Adrenal gland (tissue), 9 donors: ENCODE measurements at regions not wholly inside any gene's neighbourhood (a gene's known extent, or its start where the extent isn't known, plus 50 kb on each side); places are given as distances from the start of the nearest gene placed in this dataset.

Source experiments
- DNase-seq, 7 donors: peaks; one replicate each; pipeline ENCODE4 v3.0.0-alpha.2; 2019 to 2020
- H3K27ac ChIP-seq, 5 donors: fragments of 200-600 bp; sonication (generic) in 4 of 5; 1 replicate in 3 of 5; 2 replicates in 2 of 5; pipeline versions ENCODE4 v1.5.1 to v1.8.0; 2016 to 2020; ENCODE audit warnings: mild to moderate bottlenecking in 1 of 5
- H3K27me3 ChIP-seq: fragments of 200-600 bp; 2 replicates; pipeline ENCODE4 v1.8.0; 2021
- H3K36me3 ChIP-seq, 2 donors: fragments of 200-600 bp; replicated peaks in 1 of 2; 1 replicate in 1 of 2; 2 replicates in 1 of 2; pipeline versions ENCODE4 v1.5.1 to v1.8.0; 2018 to 2022
- H3K4me1 ChIP-seq, 2 donors: fragments of 200-600 bp; replicated peaks in 1 of 2; 1 replicate in 1 of 2; 2 replicates in 1 of 2; pipeline versions ENCODE4 v1.5.1 to v1.8.0; 2018 to 2021
- H3K4me3 ChIP-seq, 4 donors: fragments of 200-600 bp; sonication (generic) in 3 of 4; one replicate each; pipeline ENCODE4 v1.5.1; 2016 to 2018
- H3K9me3 ChIP-seq, 3 donors: fragments of 200-600 bp; sonication (generic) in 1 of 3; replicated peaks in 1 of 3; 1 replicate in 2 of 3; 2 replicates in 1 of 3; pipeline versions ENCODE4 v1.5.1 to v1.8.0; 2016 to 2021
- POLR2A ChIP-seq, 2 donors: fragments of 450-650 bp; IDR thresholded peaks; one replicate each; pipeline ENCODE4 v1.6.1; 2017; ENCODE audit warnings: antibody characterized with exemption in 2 of 2, mild to moderate bottlenecking in 2 of 2, moderate library complexity in 1 of 2
- WGBS, 4 donors: extraction: QIAGEN DNeasy Blood & Tissue Kit in 2 of 4; methylation state at CpG; one replicate each; pipeline versions ENCODE4 v1.1.5 to v1.1.7; 2013 to 2017; 5-methylcytosine and 5-hydroxymethylcytosine counted together
- intact Hi-C, 2 donors: fragments of 100-400 bp; cut with DNase I; formaldehyde crosslinking; loops; one replicate each; pipeline versions ENCODE4 v1.14.1 to v1.15.0; 2022 to 2023
- TF ChIP-seq, protein P1 (sequence below), 6 experiments: fragments of 450-650 bp in 4 of 6; fragments of 200-600 bp in 2 of 6; sonication (generic) in 1 of 6; IDR thresholded peaks; 1 replicate in 5 of 6; 2 replicates in 1 of 6; pipeline versions ENCODE4 v1.5.1 to v1.8.0; 2016 to 2021; ENCODE audit warnings: antibody characterized with exemption in 6 of 6, mild to moderate bottlenecking in 2 of 6, moderate library complexity in 1 of 6
- donor health status: healthy with polysubstance abuse.
- donor health status: Bipolar disorder and iron deficiency.
- donor health status: DM: yes; HTN: yes; CAD: no.
- donor health status: DM: no; HTN: no; CAD: no.
- donor health status: DM: no; HTN: no; CAD: no.

DNA sequence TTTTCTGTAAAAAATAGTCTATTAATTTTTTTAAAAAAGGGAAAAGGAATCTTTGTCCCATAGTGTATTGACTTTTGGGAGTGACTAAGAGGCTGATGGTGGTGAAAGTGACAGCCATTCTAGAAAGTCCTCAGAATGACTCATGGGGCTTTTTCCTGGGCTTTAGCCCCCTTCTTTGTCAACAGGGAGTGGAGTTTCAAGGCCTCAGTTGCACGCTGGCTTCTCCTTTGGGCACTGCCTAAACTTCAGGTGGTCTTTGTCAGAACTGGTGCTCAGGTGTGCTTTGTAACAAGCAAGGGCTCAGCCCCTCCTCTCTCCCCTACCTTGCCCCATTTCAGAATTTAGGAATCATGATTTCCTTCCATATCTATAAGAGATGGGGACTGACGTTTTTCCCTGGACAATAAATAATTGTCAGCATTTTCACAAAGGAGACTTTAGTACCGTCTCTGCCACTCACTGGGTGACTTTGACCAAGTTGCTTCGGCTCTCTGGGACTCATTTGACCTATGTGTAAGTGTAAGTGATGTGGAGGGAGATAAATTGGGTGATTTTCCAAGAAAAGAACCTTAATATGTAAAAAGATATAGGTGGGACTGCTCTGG lies 61.2 kb upstream of the IGFBP2 start:
- Histone ChIP-seq H3K9me3 (no peaks in the 10 kb centered on the region), H3K4me3 (no peak overlapping the region), H3K4me1 (peaks cover 0 to 14% of the 10 kb centered on the region in 2 donors), H3K27me3 (no peaks in the 10 kb centered on the region), H3K36me3 (no peaks in the 10 kb centered on the region), H3K27ac (no peak overlapping the region)
- intact Hi-C loops, result no loop called here
- no peak for DNase-seq
- WGBS, 4 donors, result 77 to 82% (median 82%) methylated on average over 4 of the region's 4 CpGs
- TF ChIP-seq, protein P1, sequence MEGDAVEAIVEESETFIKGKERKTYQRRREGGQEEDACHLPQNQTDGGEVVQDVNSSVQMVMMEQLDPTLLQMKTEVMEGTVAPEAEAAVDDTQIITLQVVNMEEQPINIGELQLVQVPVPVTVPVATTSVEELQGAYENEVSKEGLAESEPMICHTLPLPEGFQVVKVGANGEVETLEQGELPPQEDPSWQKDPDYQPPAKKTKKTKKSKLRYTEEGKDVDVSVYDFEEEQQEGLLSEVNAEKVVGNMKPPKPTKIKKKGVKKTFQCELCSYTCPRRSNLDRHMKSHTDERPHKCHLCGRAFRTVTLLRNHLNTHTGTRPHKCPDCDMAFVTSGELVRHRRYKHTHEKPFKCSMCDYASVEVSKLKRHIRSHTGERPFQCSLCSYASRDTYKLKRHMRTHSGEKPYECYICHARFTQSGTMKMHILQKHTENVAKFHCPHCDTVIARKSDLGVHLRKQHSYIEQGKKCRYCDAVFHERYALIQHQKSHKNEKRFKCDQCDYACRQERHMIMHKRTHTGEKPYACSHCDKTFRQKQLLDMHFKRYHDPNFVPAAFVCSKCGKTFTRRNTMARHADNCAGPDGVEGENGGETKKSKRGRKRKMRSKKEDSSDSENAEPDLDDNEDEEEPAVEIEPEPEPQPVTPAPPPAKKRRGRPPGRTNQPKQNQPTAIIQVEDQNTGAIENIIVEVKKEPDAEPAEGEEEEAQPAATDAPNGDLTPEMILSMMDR (IDR thresholded peaks at IDR 0.05), result no peak
- TF ChIP-seq POLR2A (IDR thresholded peaks at IDR 0.05), result no peak

DNA sequence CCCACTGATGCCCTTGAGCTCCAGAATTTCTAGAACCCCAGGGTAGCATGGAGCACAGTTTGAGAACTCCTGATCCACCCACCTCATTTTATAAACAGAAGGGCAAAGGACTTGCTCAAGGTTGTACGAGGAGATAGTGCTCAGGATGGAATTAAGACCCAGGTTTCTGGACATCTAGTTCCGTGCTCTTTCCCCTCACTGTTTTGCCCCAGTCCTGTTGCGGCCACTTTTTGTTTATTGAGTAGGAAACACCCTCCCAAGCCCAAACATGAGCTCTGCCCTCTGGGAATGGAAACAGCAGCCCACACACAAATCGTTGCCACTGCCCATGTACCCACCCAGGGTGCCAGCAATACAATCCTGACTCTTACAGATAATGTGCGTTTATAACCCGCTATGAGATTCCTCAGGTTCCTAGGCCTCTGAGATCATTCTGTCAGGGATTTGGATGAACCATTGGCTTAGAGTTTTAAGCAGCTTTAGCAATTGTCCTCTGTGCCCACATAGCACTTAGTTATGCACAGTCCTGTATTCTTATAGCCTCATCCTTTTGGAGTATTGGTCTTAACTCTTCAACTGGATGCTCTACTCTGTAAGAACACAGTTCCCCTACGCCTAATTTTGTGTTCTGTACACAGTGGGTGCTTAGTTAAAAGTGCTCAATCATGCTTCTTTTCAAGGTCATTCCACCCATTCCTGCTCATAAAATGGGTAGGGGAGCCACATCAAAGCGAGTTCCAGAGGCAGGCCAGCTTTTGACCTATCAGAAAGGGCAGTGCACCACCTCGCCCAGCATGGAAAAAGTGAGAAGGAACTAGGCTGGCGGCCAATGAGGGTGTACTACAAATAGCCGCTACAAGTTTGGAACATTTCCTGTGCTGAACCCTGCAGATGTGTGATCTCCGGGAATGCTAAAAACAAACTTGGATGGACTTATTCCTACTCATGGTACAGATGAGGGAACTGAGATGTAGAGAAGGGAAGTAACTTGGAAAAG lies 60.3 kb upstream of the IGFBP2 start:
- 68 to 83% (median 71%) methylated on average over 11 to 12 of the region's 12 CpGs for WGBS, 4 donors
- no peaks in the 10 kb centered on the region for H3K36me3 ChIP-seq
- no peaks in the 10 kb centered on the region for H3K9me3 ChIP-seq
- intact Hi-C loops, result no loop called here
- TF ChIP-seq, protein P1 (IDR thresholded peaks at IDR 0.05), result no peak
- no peak for TF ChIP-seq POLR2A (IDR thresholded peaks at IDR 0.05)
- DNase-seq, result peak; percentile 45 to 86 (median 67)
- peaks cover 0 to 14% of the 10 kb centered on the region in 2 donors for H3K4me1 ChIP-seq
- H3K27ac ChIP-seq, result peak overlapping the region in 2 of 5 donors; percentile 30 to 67
- H3K4me3 ChIP-seq, result no peak overlapping the region
- H3K27me3 ChIP-seq, result no peaks in the 10 kb centered on the region

DNA sequence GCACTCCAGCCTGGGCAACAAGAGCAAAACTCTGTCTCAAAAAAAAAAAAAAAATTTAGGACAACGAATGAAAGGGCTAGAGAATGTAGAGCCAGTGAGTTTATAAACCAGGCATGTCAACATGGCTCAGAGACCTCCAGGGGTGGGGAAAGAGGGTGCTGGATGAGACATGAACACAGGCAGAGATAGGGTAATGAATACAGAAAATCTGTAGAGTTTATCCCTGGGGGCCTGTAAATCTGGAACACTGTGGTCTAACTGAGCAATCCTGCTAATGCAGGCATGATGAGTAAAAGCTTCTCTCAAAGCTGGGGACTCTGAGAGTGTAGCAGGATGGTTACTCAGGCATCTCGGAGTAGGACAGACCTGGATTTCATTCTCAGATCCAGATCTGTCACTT lies 59.2 kb upstream of the IGFBP2 start:
- Histone ChIP-seq H3K9me3 (no peaks in the 10 kb centered on the region), H3K36me3 (no peaks in the 10 kb centered on the region), H3K4me3 (no peak overlapping the region), H3K27me3 (no peaks in the 10 kb centered on the region), H3K27ac (no peak overlapping the region), H3K4me1 (peaks cover 0 to 14% of the 10 kb centered on the region in 2 donors)
- TF ChIP-seq, protein P1 (IDR thresholded peaks at IDR 0.05), result no peak
- TF ChIP-seq POLR2A (IDR thresholded peaks at IDR 0.05), result no peak
- intact Hi-C loops, result no loop called here
- DNase-seq, result no peak
- WGBS, 4 donors, result 66 to 77% (median 69%) methylated on average over 2 of the region's 2 CpGs

DNA sequence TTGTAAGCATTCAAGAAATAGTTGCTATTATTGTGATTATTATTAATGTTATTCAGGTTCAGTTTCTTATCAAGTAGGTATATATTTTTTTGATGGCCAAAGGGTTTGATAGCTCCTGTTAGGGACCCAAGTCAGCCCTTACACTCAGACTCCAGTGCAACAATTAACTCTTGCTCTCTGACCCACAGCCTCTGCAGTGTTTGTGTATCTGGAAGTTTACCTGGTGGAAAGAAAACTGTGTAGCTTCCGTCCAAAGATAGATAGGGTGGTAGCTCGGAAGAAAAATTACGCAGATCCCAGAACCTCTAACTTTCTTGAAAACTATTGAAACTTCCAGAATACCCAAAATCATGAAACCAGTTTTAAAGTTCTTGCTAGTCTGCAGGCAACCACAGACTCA lies 58.6 kb upstream of the IGFBP2 start:
- H3K36me3 ChIP-seq, result no peaks in the 10 kb centered on the region
- TF ChIP-seq POLR2A (IDR thresholded peaks at IDR 0.05), result no peak
- TF ChIP-seq, protein P1 (IDR thresholded peaks at IDR 0.05), result no peak
- H3K4me1 ChIP-seq, result peaks cover 0 to 14% of the 10 kb centered on the region in 2 donors
- no peak overlapping the region for H3K4me3 ChIP-seq
- no peak for DNase-seq
- H3K27ac ChIP-seq, result no peak overlapping the region
- no peaks in the 10 kb centered on the region for H3K9me3 ChIP-seq
- WGBS, 4 donors, result 92 to 97% (median 94%) methylated on average over 3 of the region's 3 CpGs
- intact Hi-C loops, result no loop called here
- no peaks in the 10 kb centered on the region for H3K27me3 ChIP-seq
